Transverse colon (tissue), 4 donors: ENCODE measurements at regions not wholly inside any gene's neighbourhood (a gene's known extent, or its start where the extent isn't known, plus 50 kb on each side); places are given as distances from the start of the nearest gene placed in this dataset.

ENCODE experiments used
- CTCF ChIP-seq, 5 experiments: fragments of 200-600 bp in 3 of 5; fragments of 450-650 bp in 2 of 5; sonication (generic) in 3 of 5; IDR thresholded peaks; 1 replicate in 2 of 5; 2 replicates in 3 of 5; pipeline ENCODE4 v1.5.1; 2016 to 2017; ENCODE audit warnings: antibody characterized with exemption in 5 of 5, inconsistent platforms in 3 of 5, mild to moderate bottlenecking in 2 of 5, moderate library complexity in 1 of 5
- EP300 ChIP-seq: sonication (generic); formaldehyde crosslinking; IDR thresholded peaks from one replicate; pipeline ENCODE4 v1.6.1; 2017; ENCODE audit warnings: antibody characterized with exemption, low read depth
- POLR2A ChIP-seq: fragments of 450-650 bp; IDR thresholded peaks from one replicate; pipeline ENCODE4 v1.6.1; 2016; ENCODE audit warnings: antibody characterized with exemption, mild to moderate bottlenecking, moderate library complexity
- POLR2AphosphoS5 ChIP-seq, 3 donors: sonication (generic); formaldehyde crosslinking; IDR thresholded peaks; one replicate each; pipeline ENCODE4 v1.6.1; 2016; ENCODE audit warnings: antibody characterized with exemption in 3 of 3

GRCh38 chr12:9464408-9464807 lies 143.3 kb downstream of the KLRB1 start:
- TF ChIP-seq POLR2A: no peak
- no peak for TF ChIP-seq CTCF (IDR thresholded peaks at IDR 0.05)
- no peak for TF ChIP-seq POLR2AphosphoS5 (IDR thresholded peaks at IDR 0.05)
- no peak for TF ChIP-seq EP300
